GM12878 (cell line): ENCODE measurements at regions not wholly inside any gene's neighbourhood (a gene's known extent, or its start where the extent isn't known, plus 50 kb on each side); places are given as distances from the start of the nearest gene placed in this dataset.

Experiments
- ATAC-seq: fragments of 200-7000 bp; cut with Tn5 transposase; 3 replicates; pipeline ENCODE4 v1.9.1; 2020; ENCODE audit warnings: mild to moderate bottlenecking, moderate library complexity
- BruUV-seq: library from RNA; stranded (reverse); fragments of 400-500 nt; replicated peaks from 2 replicates; lab custom pipeline; 2021; lab: Mats Ljungman, UMichigan
- CTCF ChIA-PET: fragments of 300-600 bp; sonication (Branson Sonifier 250); formaldehyde crosslinking; extraction: SDS; loops from one replicate; lab custom pipeline; 2021; ENCODE audit warnings: inconsistent platforms; lab: Yijun Ruan, JAX
- POLR2A ChIA-PET: fragments of 350-600 bp; formaldehyde crosslinking; extraction: SDS; loops from one replicate; lab custom pipeline; 2021; ENCODE audit warnings: inconsistent platforms; lab: Charles Lee
- RAD21 ChIA-PET: fragments of 300-600 bp; sonication (Branson Sonifier 250); formaldehyde crosslinking; loops from one replicate; lab custom pipeline; 2023; ENCODE audit warnings: antibody characterized with exemption; ENCODE audit not compliant: unreplicated experiment; lab: Charles Lee
- SMC1A ChIA-PET: fragments of 300-600 bp; sonication (Branson Sonifier 250); formaldehyde crosslinking; loops from one replicate; lab custom pipeline; 2023; ENCODE audit not compliant: unreplicated experiment, uncharacterized antibody; lab: Charles Lee
- DNase-seq: peaks from one replicate; pipeline ENCODE4 v3.0.0-alpha.2; 2011; ENCODE audit warnings: low read depth, low spot score
- FAIRE-seq: peaks from 3 replicates; lab custom pipeline; 2011; peaks lifted over from hg19 to GRCh38; lab: Jason Lieb, UNC
- H2AFZ ChIP-seq: 2 replicates; pipeline ENCODE4 v1.6.0; 2011; ENCODE audit warnings: low read depth, low read length, control low read depth; ENCODE audit not compliant: control insufficient read depth
- H3K27ac ChIP-seq: 2 replicates; pipeline ENCODE4 v1.5.1; 2011; ENCODE audit warnings: control low read depth; ENCODE audit not compliant: control insufficient read depth, insufficient read depth
- H3K27me3 ChIP-seq, 2 experiments: replicated peaks in 1 of 2; 2 replicates each; pipeline versions ENCODE4 v1.6.0 to v1.6.1; 2011; ENCODE audit warnings: low read length in 1 of 2; ENCODE audit not compliant: control insufficient read depth in 2 of 2, insufficient read depth in 2 of 2
- H3K36me3 ChIP-seq, 2 experiments: 2 replicates each; pipeline ENCODE4 v1.5.1; 2011; ENCODE audit warnings: low read length in 1 of 2; ENCODE audit not compliant: control insufficient read depth in 2 of 2, insufficient read depth in 2 of 2
- H3K4me1 ChIP-seq: 2 replicates; pipeline ENCODE4 v1.6.1; 2011; ENCODE audit warnings: mild to moderate bottlenecking, low read length, moderate library complexity, mixed read lengths; ENCODE audit not compliant: control insufficient read depth, insufficient read depth
- H3K4me2 ChIP-seq: 2 replicates; pipeline ENCODE4 v1.6.0; 2011; ENCODE audit warnings: control low read depth; ENCODE audit not compliant: control insufficient read depth, insufficient read depth
- H3K4me3 ChIP-seq: fragments of 200-600 bp; sonication (generic); 2 replicates; pipeline ENCODE4 v1.5.1; 2016
- H3K79me2 ChIP-seq: 2 replicates; pipeline ENCODE4 v1.6.0; 2011; ENCODE audit warnings: low read length; ENCODE audit not compliant: control insufficient read depth, insufficient read depth
- H3K9ac ChIP-seq: 2 replicates; pipeline ENCODE4 v1.8.0; 2011; ENCODE audit warnings: low read length, control low read depth, mixed read lengths; ENCODE audit not compliant: control insufficient read depth, insufficient read depth
- H3K9me3 ChIP-seq: replicated peaks from 3 replicates; pipeline ENCODE4 v1.5.1; 2011; ENCODE audit warnings: mild to moderate bottlenecking, low read length; ENCODE audit not compliant: control insufficient read depth, insufficient read depth
- H4K20me1 ChIP-seq: 2 replicates; pipeline ENCODE4 v1.6.0; 2011; ENCODE audit not compliant: control insufficient read depth, insufficient read depth
- ATF7 ChIP-seq: fragments of 450-650 bp; IDR thresholded peaks from 2 replicates; pipeline ENCODE4 v1.6.1; 2016; ENCODE audit warnings: low read depth, mild to moderate bottlenecking
- CHD4 ChIP-seq: fragments of 200-600 bp; sonication (generic); IDR thresholded peaks from 2 replicates; pipeline ENCODE4 v1.6.1; 2016; ENCODE audit warnings: mild to moderate bottlenecking
- IKZF1 ChIP-seq: fragments of 450-650 bp; conservative IDR thresholded peaks from 2 replicates; pipeline ENCODE4 v1.6.1; 2017; ENCODE audit warnings: antibody characterized with exemption, mild to moderate bottlenecking
- SMARCA5 ChIP-seq: fragments of 450-650 bp; IDR thresholded peaks from 2 replicates; pipeline ENCODE4 v1.6.1; 2017; ENCODE audit warnings: mild to moderate bottlenecking
- SMC3 ChIP-seq: IDR thresholded peaks from 2 replicates; pipeline ENCODE4 v1.6.1; 2011; ENCODE audit warnings: low read length, improper control_type of control experiment, borderline replicate concordance
- SPI1 ChIP-seq: IDR thresholded peaks from 2 replicates; pipeline ENCODE4 v1.6.1; 2011; ENCODE audit warnings: low read depth, mild to moderate bottlenecking, low read length, moderate library complexity, borderline replicate concordance; ENCODE audit not compliant: insufficient read depth
- TAF1 ChIP-seq: IDR thresholded peaks from 2 replicates; pipeline ENCODE4 v1.6.1; 2011; ENCODE audit warnings: mild to moderate bottlenecking, low read depth, low read length, borderline replicate concordance
- YY1 ChIP-seq: IDR thresholded peaks from 2 replicates; pipeline ENCODE4 v1.6.1; 2011; ENCODE audit warnings: low read depth, mild to moderate bottlenecking, low read length
- ZSCAN29 ChIP-seq: fragments of 450-650 bp; IDR thresholded peaks from 2 replicates; pipeline ENCODE4 v1.6.1; 2017; ENCODE audit warnings: mild to moderate bottlenecking, moderate library complexity
- whole genome bisulfite sequencing: methylation state at CpG from one replicate; pipeline ENCODE4 v1.1.6; 2016; ENCODE audit warnings: low lambda C conversion rate; ENCODE audit not compliant: insufficient replicate concordance, insufficient coverage; ENCODE audit errors: missing lambda C conversion rate; 5-methylcytosine and 5-hydroxymethylcytosine counted together
- in situ Hi-C: fragments of 300-500 bp; cut with MboI; formaldehyde crosslinking; loops from 9 replicates; pipeline ENCODE4 v1.14.3; 2018; ENCODE audit warnings: mixed read lengths
- intact Hi-C: fragments of 100-400 bp; cut with micrococcal nuclease; formaldehyde crosslinking; loops from one replicate; pipeline ENCODE4 v1.14.2; 2022; ENCODE audit not compliant: unreplicated experiment
- TF ChIP-seq, protein P1 (sequence below): IDR thresholded peaks from 2 replicates; pipeline ENCODE4 v1.6.1; 2012; ENCODE audit warnings: mild to moderate bottlenecking, low read depth, low read length
- TF ChIP-seq, protein P2 (sequence below): fragments of 450-650 bp; formaldehyde crosslinking; IDR thresholded peaks from 2 replicates; pipeline ENCODE4 v1.4.0; 2020; ENCODE audit warnings: mild to moderate bottlenecking, moderate library complexity
- TF ChIP-seq, protein P3 (sequence below): IDR thresholded peaks from 2 replicates; pipeline ENCODE4 v1.6.1; 2011; ENCODE audit warnings: mild to moderate bottlenecking, low read depth, low read length, moderate library complexity; ENCODE audit not compliant: insufficient replicate concordance
- TF ChIP-seq, protein P4 (sequence below): fragments of 450-650 bp; IDR thresholded peaks from 2 replicates; pipeline ENCODE4 v1.6.1; 2017; ENCODE audit warnings: mild to moderate bottlenecking, moderate library complexity

DNA sequence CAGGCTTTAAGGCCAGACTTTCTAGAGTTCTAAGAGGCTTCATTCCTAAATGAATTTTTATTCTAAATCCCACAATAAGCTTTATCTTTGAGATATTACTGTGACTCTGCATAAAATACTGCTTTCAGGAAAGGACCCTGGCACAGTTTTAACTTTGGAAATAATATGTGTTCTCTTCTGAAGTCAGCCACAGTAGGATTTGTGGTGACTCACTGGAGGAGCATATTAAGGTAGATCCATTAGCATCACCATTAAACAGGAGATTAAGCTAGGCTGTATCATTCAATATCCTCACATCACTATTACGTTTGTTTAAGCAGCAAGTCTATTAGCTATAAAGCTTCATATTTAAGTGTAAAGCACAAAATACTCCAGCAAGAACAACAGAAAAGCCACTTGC, 186.1 kb upstream of the IZUMO3 start:
- H3K36me3 ChIP-seq = no peaks in the 10 kb centered on the region
- POLR2A ChIA-PET = no interaction called here
- BruUV-seq = no TSS peak
- SMC1A ChIA-PET = interaction anchor here (0.9 kb wide), 1 partner anchor 29 kb away, joined by 3 read pairs; no protein-coding TSS in a partner anchor
- 0% methylated on average over 1 of the region's 1 CpG for WGBS
- RAD21 ChIA-PET = no interaction called here
- no peaks in the 10 kb centered on the region for H3K9me3 ChIP-seq
- CTCF ChIA-PET = no interaction called here
- no peaks in the 10 kb centered on the region for H3K27me3 ChIP-seq
- no peak for FAIRE-seq
- H3K9ac ChIP-seq = no peak overlapping the region
- no peak overlapping the region for H3K4me2 ChIP-seq
- H4K20me1 ChIP-seq = no peaks in the 10 kb centered on the region
- H3K4me3 ChIP-seq = no peak overlapping the region
- in situ Hi-C loops (no loop called here), intact Hi-C loops (no loop called here)
- DNase-seq = no peak
- no peak overlapping the region for H2AFZ ChIP-seq
- H3K4me1 ChIP-seq = no peaks in the 10 kb centered on the region
- no peak for ATAC-seq
- no peaks in the 10 kb centered on the region for H3K79me2 ChIP-seq
- H3K27ac ChIP-seq = no peak overlapping the region
- TF ChIP-seq CHD4 (no peak), IKZF1 (no peak), SPI1 (no peak), TAF1 (no peak), SMC3 (no peak), SMARCA5 (no peak), ATF7 (no peak), ZSCAN29 (no peak), YY1 (no peak)
- TF ChIP-seq, protein P1, sequence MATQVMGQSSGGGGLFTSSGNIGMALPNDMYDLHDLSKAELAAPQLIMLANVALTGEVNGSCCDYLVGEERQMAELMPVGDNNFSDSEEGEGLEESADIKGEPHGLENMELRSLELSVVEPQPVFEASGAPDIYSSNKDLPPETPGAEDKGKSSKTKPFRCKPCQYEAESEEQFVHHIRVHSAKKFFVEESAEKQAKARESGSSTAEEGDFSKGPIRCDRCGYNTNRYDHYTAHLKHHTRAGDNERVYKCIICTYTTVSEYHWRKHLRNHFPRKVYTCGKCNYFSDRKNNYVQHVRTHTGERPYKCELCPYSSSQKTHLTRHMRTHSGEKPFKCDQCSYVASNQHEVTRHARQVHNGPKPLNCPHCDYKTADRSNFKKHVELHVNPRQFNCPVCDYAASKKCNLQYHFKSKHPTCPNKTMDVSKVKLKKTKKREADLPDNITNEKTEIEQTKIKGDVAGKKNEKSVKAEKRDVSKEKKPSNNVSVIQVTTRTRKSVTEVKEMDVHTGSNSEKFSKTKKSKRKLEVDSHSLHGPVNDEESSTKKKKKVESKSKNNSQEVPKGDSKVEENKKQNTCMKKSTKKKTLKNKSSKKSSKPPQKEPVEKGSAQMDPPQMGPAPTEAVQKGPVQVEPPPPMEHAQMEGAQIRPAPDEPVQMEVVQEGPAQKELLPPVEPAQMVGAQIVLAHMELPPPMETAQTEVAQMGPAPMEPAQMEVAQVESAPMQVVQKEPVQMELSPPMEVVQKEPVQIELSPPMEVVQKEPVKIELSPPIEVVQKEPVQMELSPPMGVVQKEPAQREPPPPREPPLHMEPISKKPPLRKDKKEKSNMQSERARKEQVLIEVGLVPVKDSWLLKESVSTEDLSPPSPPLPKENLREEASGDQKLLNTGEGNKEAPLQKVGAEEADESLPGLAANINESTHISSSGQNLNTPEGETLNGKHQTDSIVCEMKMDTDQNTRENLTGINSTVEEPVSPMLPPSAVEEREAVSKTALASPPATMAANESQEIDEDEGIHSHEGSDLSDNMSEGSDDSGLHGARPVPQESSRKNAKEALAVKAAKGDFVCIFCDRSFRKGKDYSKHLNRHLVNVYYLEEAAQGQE = no peak
- TF ChIP-seq, protein P2, sequence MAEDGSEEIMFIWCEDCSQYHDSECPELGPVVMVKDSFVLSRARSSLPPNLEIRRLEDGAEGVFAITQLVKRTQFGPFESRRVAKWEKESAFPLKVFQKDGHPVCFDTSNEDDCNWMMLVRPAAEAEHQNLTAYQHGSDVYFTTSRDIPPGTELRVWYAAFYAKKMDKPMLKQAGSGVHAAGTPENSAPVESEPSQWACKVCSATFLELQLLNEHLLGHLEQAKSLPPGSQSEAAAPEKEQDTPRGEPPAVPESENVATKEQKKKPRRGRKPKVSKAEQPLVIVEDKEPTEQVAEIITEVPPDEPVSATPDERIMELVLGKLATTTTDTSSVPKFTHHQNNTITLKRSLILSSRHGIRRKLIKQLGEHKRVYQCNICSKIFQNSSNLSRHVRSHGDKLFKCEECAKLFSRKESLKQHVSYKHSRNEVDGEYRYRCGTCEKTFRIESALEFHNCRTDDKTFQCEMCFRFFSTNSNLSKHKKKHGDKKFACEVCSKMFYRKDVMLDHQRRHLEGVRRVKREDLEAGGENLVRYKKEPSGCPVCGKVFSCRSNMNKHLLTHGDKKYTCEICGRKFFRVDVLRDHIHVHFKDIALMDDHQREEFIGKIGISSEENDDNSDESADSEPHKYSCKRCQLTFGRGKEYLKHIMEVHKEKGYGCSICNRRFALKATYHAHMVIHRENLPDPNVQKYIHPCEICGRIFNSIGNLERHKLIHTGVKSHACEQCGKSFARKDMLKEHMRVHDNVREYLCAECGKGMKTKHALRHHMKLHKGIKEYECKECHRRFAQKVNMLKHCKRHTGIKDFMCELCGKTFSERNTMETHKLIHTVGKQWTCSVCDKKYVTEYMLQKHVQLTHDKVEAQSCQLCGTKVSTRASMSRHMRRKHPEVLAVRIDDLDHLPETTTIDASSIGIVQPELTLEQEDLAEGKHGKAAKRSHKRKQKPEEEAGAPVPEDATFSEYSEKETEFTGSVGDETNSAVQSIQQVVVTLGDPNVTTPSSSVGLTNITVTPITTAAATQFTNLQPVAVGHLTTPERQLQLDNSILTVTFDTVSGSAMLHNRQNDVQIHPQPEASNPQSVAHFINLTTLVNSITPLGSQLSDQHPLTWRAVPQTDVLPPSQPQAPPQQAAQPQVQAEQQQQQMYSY (CRISPR knock-in tag) = no peak
- TF ChIP-seq, protein P3, sequence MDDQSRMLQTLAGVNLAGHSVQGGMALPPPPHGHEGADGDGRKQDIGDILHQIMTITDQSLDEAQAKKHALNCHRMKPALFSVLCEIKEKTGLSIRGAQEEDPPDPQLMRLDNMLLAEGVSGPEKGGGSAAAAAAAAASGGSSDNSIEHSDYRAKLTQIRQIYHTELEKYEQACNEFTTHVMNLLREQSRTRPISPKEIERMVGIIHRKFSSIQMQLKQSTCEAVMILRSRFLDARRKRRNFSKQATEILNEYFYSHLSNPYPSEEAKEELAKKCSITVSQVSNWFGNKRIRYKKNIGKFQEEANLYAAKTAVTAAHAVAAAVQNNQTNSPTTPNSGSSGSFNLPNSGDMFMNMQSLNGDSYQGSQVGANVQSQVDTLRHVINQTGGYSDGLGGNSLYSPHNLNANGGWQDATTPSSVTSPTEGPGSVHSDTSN = no peak
- TF ChIP-seq, protein P4, sequence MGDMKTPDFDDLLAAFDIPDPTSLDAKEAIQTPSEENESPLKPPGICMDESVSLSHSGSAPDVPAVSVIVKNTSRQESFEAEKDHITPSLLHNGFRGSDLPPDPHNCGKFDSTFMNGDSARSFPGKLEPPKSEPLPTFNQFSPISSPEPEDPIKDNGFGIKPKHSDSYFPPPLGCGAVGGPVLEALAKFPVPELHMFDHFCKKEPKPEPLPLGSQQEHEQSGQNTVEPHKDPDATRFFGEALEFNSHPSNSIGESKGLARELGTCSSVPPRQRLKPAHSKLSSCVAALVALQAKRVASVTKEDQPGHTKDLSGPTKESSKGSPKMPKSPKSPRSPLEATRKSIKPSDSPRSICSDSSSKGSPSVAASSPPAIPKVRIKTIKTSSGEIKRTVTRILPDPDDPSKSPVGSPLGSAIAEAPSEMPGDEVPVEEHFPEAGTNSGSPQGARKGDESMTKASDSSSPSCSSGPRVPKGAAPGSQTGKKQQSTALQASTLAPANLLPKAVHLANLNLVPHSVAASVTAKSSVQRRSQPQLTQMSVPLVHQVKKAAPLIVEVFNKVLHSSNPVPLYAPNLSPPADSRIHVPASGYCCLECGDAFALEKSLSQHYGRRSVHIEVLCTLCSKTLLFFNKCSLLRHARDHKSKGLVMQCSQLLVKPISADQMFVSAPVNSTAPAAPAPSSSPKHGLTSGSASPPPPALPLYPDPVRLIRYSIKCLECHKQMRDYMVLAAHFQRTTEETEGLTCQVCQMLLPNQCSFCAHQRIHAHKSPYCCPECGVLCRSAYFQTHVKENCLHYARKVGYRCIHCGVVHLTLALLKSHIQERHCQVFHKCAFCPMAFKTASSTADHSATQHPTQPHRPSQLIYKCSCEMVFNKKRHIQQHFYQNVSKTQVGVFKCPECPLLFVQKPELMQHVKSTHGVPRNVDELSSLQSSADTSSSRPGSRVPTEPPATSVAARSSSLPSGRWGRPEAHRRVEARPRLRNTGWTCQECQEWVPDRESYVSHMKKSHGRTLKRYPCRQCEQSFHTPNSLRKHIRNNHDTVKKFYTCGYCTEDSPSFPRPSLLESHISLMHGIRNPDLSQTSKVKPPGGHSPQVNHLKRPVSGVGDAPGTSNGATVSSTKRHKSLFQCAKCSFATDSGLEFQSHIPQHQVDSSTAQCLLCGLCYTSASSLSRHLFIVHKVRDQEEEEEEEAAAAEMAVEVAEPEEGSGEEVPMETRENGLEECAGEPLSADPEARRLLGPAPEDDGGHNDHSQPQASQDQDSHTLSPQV = no peak
